DOHH2 (cell line): ENCODE measurements at regions not wholly inside any gene's neighbourhood (a gene's known extent, or its start where the extent isn't known, plus 50 kb on each side); places are given as distances from the start of the nearest gene placed in this dataset.

Experiments
- H3F3A ChIP-seq: fragments of 200-600 bp; sonication (generic), shearing (Covaris generic); 2 replicates; pipeline ENCODE4 v1.6.0; 2016; ENCODE audit warnings: antibody characterized with exemption, mild to moderate bottlenecking; ENCODE audit not compliant: control insufficient read depth, insufficient read depth
- H3K27ac ChIP-seq: fragments of 200-600 bp; sonication (generic); 2 replicates; pipeline ENCODE4 v1.5.1; 2014; ENCODE audit warnings: low read depth, mild to moderate bottlenecking, low read length, moderate library complexity
- H3K27me3 ChIP-seq: fragments of 200-600 bp; sonication (generic); 2 replicates; pipeline ENCODE4 v1.6.1; 2014; ENCODE audit warnings: mild to moderate bottlenecking, low read length, mixed read lengths; ENCODE audit not compliant: control insufficient read depth
- H3K36me3 ChIP-seq: fragments of 200-600 bp; sonication (generic); 2 replicates; pipeline ENCODE4 v1.6.1; 2014; ENCODE audit warnings: mild to moderate bottlenecking, low read length, moderate library complexity, mixed read lengths; ENCODE audit not compliant: control insufficient read depth
- H3K4me1 ChIP-seq: fragments of 200-600 bp; sonication (generic); 2 replicates; pipeline ENCODE4 v1.6.1; 2014; ENCODE audit warnings: mild to moderate bottlenecking, low read length, mixed read lengths; ENCODE audit not compliant: control insufficient read depth
- H3K4me2 ChIP-seq: fragments of 200-600 bp; sonication (generic); 2 replicates; pipeline ENCODE4 v1.6.0; 2014; ENCODE audit warnings: mild to moderate bottlenecking, low read length, moderate library complexity
- H3K4me3 ChIP-seq: fragments of 200-600 bp; sonication (generic); 2 replicates; pipeline ENCODE4 v1.5.1; 2014; ENCODE audit warnings: mild to moderate bottlenecking, low read length, mixed read lengths
- H3K79me2 ChIP-seq: fragments of 200-600 bp; sonication (generic); 2 replicates; pipeline ENCODE4 v1.6.1; 2014; ENCODE audit warnings: mild to moderate bottlenecking, low read length, mixed read lengths; ENCODE audit not compliant: control insufficient read depth
- H3K9me2 ChIP-seq: fragments of 200-600 bp; sonication (generic); replicated peaks from 2 replicates; pipeline ENCODE4 v1.6.1; 2014; ENCODE audit warnings: mild to moderate bottlenecking, low read length, mixed read lengths; ENCODE audit not compliant: control insufficient read depth
- H3K9me3 ChIP-seq: fragments of 200-600 bp; sonication (generic); 2 replicates; pipeline ENCODE4 v1.6.1; 2014; ENCODE audit warnings: antibody characterized with exemption, low read length, mixed read lengths; ENCODE audit not compliant: control insufficient read depth, insufficient read depth
- H4K20me1 ChIP-seq: fragments of 200-600 bp; sonication (generic); 2 replicates; pipeline ENCODE4 v1.6.0; 2014; ENCODE audit warnings: low read depth, mild to moderate bottlenecking, antibody characterized with exemption, low read length, moderate library complexity; ENCODE audit not compliant: control insufficient read depth, insufficient read depth
- CTCF ChIP-seq: fragments of 200-600 bp; sonication (generic); IDR thresholded peaks from one replicate; pipeline ENCODE4 v1.5.1; 2014; ENCODE audit warnings: antibody characterized with exemption, mild to moderate bottlenecking, low read depth, low read length; ENCODE audit not compliant: poor library complexity, severe bottlenecking
- EZH2phosphoT487 ChIP-seq: fragments of 200-600 bp; sonication (generic); IDR thresholded peaks from 2 replicates; pipeline ENCODE4 v1.6.1; 2017; ENCODE audit warnings: borderline replicate concordance, mild to moderate bottlenecking, antibody characterized with exemption, low read length, moderate library complexity, mixed read lengths

- Histone ChIP-seq H3K4me1 (peaks cover 7% of the 10 kb centered on the region), H3K9me3 (no peaks in the 10 kb centered on the region), H3F3A (no peaks in the 10 kb centered on the region), H4K20me1 (no peaks in the 10 kb centered on the region), H3K27me3 (no peaks in the 10 kb centered on the region), H3K4me3 (no peak overlapping the region), H3K27ac (no peak overlapping the region), H3K4me2 (no peak overlapping the region), H3K79me2 (no peaks in the 10 kb centered on the region), H3K36me3 (no peaks in the 10 kb centered on the region), H3K9me2 (no peaks in the 10 kb centered on the region)
- TF ChIP-seq CTCF (peak; percentile 66), EZH2phosphoT487 (no peak)
Measured at GRCh38 chr12:48286665-48287064, 64.1 kb downstream of the ZNF641 start.

GRCh38 chr12:48285751-48286650 is 64.7 kb downstream of the ZNF641 start:
- no peak overlapping the region for H3K4me3 ChIP-seq

GRCh38 chr12:48281811-48282210 is 68.9 kb downstream of the ZNF641 start:
- Histone ChIP-seq H3K36me3 (no peaks in the 10 kb centered on the region), H3F3A (no peaks in the 10 kb centered on the region), H3K27me3 (no peaks in the 10 kb centered on the region), H3K9me2 (no peaks in the 10 kb centered on the region), H3K79me2 (no peaks in the 10 kb centered on the region), H3K9me3 (no peaks in the 10 kb centered on the region), H3K4me2 (no peak overlapping the region), H3K27ac (no peak overlapping the region), H4K20me1 (no peaks in the 10 kb centered on the region), H3K4me1 (peaks cover 7% of the 10 kb centered on the region), H3K4me3 (no peak overlapping the region)
- TF ChIP-seq CTCF, result no peak
- TF ChIP-seq EZH2phosphoT487, result no peak

More at GRCh38 chr12:48285751-48286650, 64.7 kb downstream of the ZNF641 start:
- H3K27me3 ChIP-seq, result no peaks in the 10 kb centered on the region
- no peaks in the 10 kb centered on the region for H3K36me3 ChIP-seq
- TF ChIP-seq CTCF, result no peak
- no peak for TF ChIP-seq EZH2phosphoT487
- no peaks in the 10 kb centered on the region for H4K20me1 ChIP-seq
- peaks cover 7% of the 10 kb centered on the region for H3K4me1 ChIP-seq
- no peaks in the 10 kb centered on the region for H3F3A ChIP-seq
- no peaks in the 10 kb centered on the region for H3K79me2 ChIP-seq
- H3K4me2 ChIP-seq, result no peak overlapping the region
- no peak overlapping the region for H3K27ac ChIP-seq
- no peaks in the 10 kb centered on the region for H3K9me3 ChIP-seq
- no peaks in the 10 kb centered on the region for H3K9me2 ChIP-seq
